ENCODE measurements at regions not wholly inside any gene's neighbourhood (a gene's known extent, or its start where the extent isn't known, plus 50 kb on each side); places are given as distances from the start of the nearest gene placed in this dataset.
"Not testable (repeated sequence)": the region's sequence is repeated elsewhere in the genome, so short reads cannot be mapped to it uniquely, and the experiment has no call there.

GRCh38 chr10:15430969-15431771 lies 60.1 kb upstream of the FAM171A1 start:
- TF ChIP-seq ZFX (IDR thresholded peaks at IDR 0.05; ENCODE audit: borderline replicate concordance) (no peak), CTCF (IDR thresholded peaks at IDR 0.05) (no peak)
- no peak overlapping the region for H3K27ac ChIP-seq

GRCh38 chr10:15428681-15429080 lies 57.6 kb upstream of the FAM171A1 start:
- TF ChIP-seq ZFX (IDR thresholded peaks at IDR 0.05; ENCODE audit: borderline replicate concordance) (no peak), CTCF (IDR thresholded peaks at IDR 0.05) (no peak)

GRCh38 chr10:15427843-15428414 lies 56.8 kb upstream of the FAM171A1 start:
- no peak overlapping the region for H3K27ac ChIP-seq

More at GRCh38 chr10:15428681-15429080, 57.6 kb upstream of the FAM171A1 start:
- H3K27ac ChIP-seq: no peak overlapping the region

GRCh38 chr10:15426558-15426957 lies 55.5 kb upstream of the FAM171A1 start:
- TF ChIP-seq ZFX (IDR thresholded peaks at IDR 0.05; ENCODE audit: borderline replicate concordance) (no peak), CTCF (IDR thresholded peaks at IDR 0.05) (no peak)

More at GRCh38 chr10:15427843-15428414, 56.8 kb upstream of the FAM171A1 start:
- TF ChIP-seq ZFX (IDR thresholded peaks at IDR 0.05; ENCODE audit: borderline replicate concordance) (no peak), CTCF (IDR thresholded peaks at IDR 0.05) (peak; percentile 70)

GRCh38 chr10:15426115-15426514 lies 55.0 kb upstream of the FAM171A1 start:
- TF ChIP-seq CTCF (IDR thresholded peaks at IDR 0.05): no peak
- no peak for TF ChIP-seq ZFX (IDR thresholded peaks at IDR 0.05; ENCODE audit: borderline replicate concordance)
- no peak overlapping the region for H3K27ac ChIP-seq

More at GRCh38 chr10:15426558-15426957, 55.5 kb upstream of the FAM171A1 start:
- H3K27ac ChIP-seq: no peak overlapping the region

GRCh38 chr10:15421875-15422274 lies 50.8 kb upstream of the FAM171A1 start:
- H3K27ac ChIP-seq: not testable (repeated sequence)

Measured in 22Rv1 (cell line).